ENCODE measurements at regions not wholly inside any gene's neighbourhood (a gene's known extent, or its start where the extent isn't known, plus 50 kb on each side); places are given as distances from the start of the nearest gene placed in this dataset.

DNA sequence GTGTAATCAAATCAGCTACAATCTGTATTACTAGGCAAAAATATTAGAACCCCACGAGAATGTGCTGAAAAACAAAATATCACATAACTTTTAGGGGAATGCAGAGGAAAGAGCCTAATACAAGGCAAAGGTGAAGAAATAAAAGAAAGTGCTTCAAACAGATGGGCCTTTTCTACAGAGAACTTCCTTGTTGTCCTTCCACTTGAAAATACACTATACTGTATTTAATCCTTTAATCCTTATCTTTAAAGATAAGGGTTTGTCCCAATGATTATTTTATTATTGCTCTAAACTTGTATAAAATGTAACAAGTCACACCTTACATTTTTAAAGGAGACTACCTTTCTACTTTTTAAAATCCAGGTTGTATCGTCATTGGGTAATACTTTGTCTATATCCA is 296.5 kb downstream of the NDFIP2 start:
- H3K4me1 Mint-ChIP-seq, result peaks cover 24 to 33% of the 10 kb centered on the region in 2 experiments
- WGBS (ENCODE audit: extremely low coverage, insufficient read length, low lambda C conversion rate), result no CpG with 5 or more reads among the region's 2 CpGs
- H3K36me3 Mint-ChIP-seq (ENCODE audit: insufficient read depth in 1 of 3, low read depth in 3 of 3), result no peaks in the 10 kb centered on the region
- no peak overlapping the region for H3K27ac Mint-ChIP-seq
- TF ChIP-seq, protein P1, sequence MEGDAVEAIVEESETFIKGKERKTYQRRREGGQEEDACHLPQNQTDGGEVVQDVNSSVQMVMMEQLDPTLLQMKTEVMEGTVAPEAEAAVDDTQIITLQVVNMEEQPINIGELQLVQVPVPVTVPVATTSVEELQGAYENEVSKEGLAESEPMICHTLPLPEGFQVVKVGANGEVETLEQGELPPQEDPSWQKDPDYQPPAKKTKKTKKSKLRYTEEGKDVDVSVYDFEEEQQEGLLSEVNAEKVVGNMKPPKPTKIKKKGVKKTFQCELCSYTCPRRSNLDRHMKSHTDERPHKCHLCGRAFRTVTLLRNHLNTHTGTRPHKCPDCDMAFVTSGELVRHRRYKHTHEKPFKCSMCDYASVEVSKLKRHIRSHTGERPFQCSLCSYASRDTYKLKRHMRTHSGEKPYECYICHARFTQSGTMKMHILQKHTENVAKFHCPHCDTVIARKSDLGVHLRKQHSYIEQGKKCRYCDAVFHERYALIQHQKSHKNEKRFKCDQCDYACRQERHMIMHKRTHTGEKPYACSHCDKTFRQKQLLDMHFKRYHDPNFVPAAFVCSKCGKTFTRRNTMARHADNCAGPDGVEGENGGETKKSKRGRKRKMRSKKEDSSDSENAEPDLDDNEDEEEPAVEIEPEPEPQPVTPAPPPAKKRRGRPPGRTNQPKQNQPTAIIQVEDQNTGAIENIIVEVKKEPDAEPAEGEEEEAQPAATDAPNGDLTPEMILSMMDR (conservative IDR thresholded peaks at IDR 0.05), result no peak
- no peaks in the 10 kb centered on the region for H3K23me2 ChIP-seq (ENCODE audit: insufficient read length, low read depth, low read length, poor library complexity, severe bottlenecking)
- H3K27ac ChIP-seq (ENCODE audit: insufficient read length, low read depth, low read length), result no peak overlapping the region
- H3K79me1 ChIP-seq (ENCODE audit: insufficient read depth, low read depth, low read length, poor library complexity, severe bottlenecking), result no peaks in the 10 kb centered on the region
- no peak overlapping the region for H2AFZ ChIP-seq (ENCODE audit: low read length)
- no peak overlapping the region for H4K8ac ChIP-seq (replicated peaks; ENCODE audit: insufficient read length, low read depth, low read length)
- no peaks in the 10 kb centered on the region; the same call in 1 of the 2 replicates for H3K4me1 ChIP-seq (ENCODE audit: insufficient read depth, low read length)
- H3K4me3 Mint-ChIP-seq, result no peak overlapping the region
- no peaks in the 10 kb centered on the region for H4K20me1 ChIP-seq (ENCODE audit: control insufficient read depth, insufficient read depth, insufficient read length)
- no peak overlapping the region for H2BK15ac ChIP-seq (ENCODE audit: low read depth, low read length)
- no peak overlapping the region for H3K14ac ChIP-seq (ENCODE audit: insufficient read depth, low read length)
- H2BK5ac ChIP-seq (ENCODE audit: insufficient read length, low read length), result no peak overlapping the region
- no peak overlapping the region for H3K23ac ChIP-seq (ENCODE audit: insufficient read length, low read depth, low read length)
- H2BK20ac ChIP-seq (ENCODE audit: low read depth, low read length, poor library complexity, severe bottlenecking), result no peak overlapping the region
- H3K4me2 ChIP-seq (ENCODE audit: insufficient read depth, insufficient read length, low read length), result no peak overlapping the region
- H3K27me3 Mint-ChIP-seq (ENCODE audit: low read depth), result peaks cover 2% of the 10 kb centered on the region; the same call in 1 of the 2 replicates
- no peaks in the 10 kb centered on the region for H3K9me3 ChIP-seq (ENCODE audit: control insufficient read depth, low read depth, low read length)
- H3K9me3 Mint-ChIP-seq, result no peaks in the 10 kb centered on the region; a peak in 1 of 5 replicates
- H2AK5ac ChIP-seq (ENCODE audit: insufficient read length, low read length), result no peak overlapping the region
- no peak overlapping the region for H4K91ac ChIP-seq (ENCODE audit: insufficient read length, low read depth, low read length)
- no peak overlapping the region for H2BK120ac ChIP-seq (ENCODE audit: low read depth, low read length, poor library complexity, severe bottlenecking)
- no peak for DNase-seq
- no peak overlapping the region for H3T11ph ChIP-seq (ENCODE audit: low read length)
- no peak overlapping the region for H3K4ac ChIP-seq (ENCODE audit: low read depth, low read length)
- no peak overlapping the region for H2BK12ac ChIP-seq (ENCODE audit: insufficient read length, low read depth, low read length)
- H3K79me2 ChIP-seq (ENCODE audit: insufficient read depth, low read length), result no peaks in the 10 kb centered on the region
- no peak overlapping the region for H3K18ac ChIP-seq (ENCODE audit: insufficient read length, low read depth, low read length)
- no peak overlapping the region for H3K56ac ChIP-seq (ENCODE audit: insufficient read length, low read depth, low read length)
- H3K27me3 ChIP-seq (ENCODE audit: insufficient read depth, low read length), result no peaks in the 10 kb centered on the region
- H3K9ac ChIP-seq (ENCODE audit: extremely low read depth, insufficient read length, low read length), result no peak overlapping the region
- no peak overlapping the region for H4K5ac ChIP-seq (ENCODE audit: insufficient read length, low read depth, low read length)
